AG04450 (cell line): ENCODE measurements at regions not wholly inside any gene's neighbourhood (a gene's known extent, or its start where the extent isn't known, plus 50 kb on each side); places are given as distances from the start of the nearest gene placed in this dataset.

Experiments used
- CTCF ChIA-PET: fragments of 300-600, 350-600 bp; formaldehyde crosslinking; extraction: SDS; loops from one replicate; lab custom pipeline; 2022; ENCODE audit warnings: antibody characterized with exemption, inconsistent platforms; lab: Charles Lee
- POLR2A ChIA-PET: fragments of 350-600 bp; formaldehyde crosslinking; extraction: SDS; loops from one replicate; lab custom pipeline; 2021; ENCODE audit warnings: antibody characterized with exemption, inconsistent platforms; lab: Yijun Ruan, JAX
- DNase-seq: peaks from one replicate; pipeline ENCODE4 v3.0.0-alpha.2; 2011; ENCODE audit warnings: low read depth, low spot score
- H3K27ac ChIP-seq: one replicate; pipeline ENCODE4 v1.5.1; 2012; ENCODE audit warnings: low read depth, low read length, control low read depth
- H3K27me3 ChIP-seq: one replicate; pipeline ENCODE4 v1.6.0; 2012; ENCODE audit warnings: low read length; ENCODE audit not compliant: control insufficient read depth, insufficient read depth
- H3K4me3 ChIP-seq: 2 replicates; pipeline ENCODE4 v1.5.1; 2011; ENCODE audit warnings: mild to moderate bottlenecking, low read depth, low read length, control low read depth
- H3K9me3 ChIP-seq: 2 replicates; pipeline ENCODE4 v1.5.1; 2012; ENCODE audit warnings: low read length; ENCODE audit not compliant: control insufficient read depth, insufficient read depth
- TF ChIP-seq, protein P1 (sequence below): IDR thresholded peaks from 2 replicates; pipeline ENCODE4 v1.5.1; 2011; ENCODE audit warnings: low read depth, low read length, control low read depth, inconsistent platforms

DNA sequence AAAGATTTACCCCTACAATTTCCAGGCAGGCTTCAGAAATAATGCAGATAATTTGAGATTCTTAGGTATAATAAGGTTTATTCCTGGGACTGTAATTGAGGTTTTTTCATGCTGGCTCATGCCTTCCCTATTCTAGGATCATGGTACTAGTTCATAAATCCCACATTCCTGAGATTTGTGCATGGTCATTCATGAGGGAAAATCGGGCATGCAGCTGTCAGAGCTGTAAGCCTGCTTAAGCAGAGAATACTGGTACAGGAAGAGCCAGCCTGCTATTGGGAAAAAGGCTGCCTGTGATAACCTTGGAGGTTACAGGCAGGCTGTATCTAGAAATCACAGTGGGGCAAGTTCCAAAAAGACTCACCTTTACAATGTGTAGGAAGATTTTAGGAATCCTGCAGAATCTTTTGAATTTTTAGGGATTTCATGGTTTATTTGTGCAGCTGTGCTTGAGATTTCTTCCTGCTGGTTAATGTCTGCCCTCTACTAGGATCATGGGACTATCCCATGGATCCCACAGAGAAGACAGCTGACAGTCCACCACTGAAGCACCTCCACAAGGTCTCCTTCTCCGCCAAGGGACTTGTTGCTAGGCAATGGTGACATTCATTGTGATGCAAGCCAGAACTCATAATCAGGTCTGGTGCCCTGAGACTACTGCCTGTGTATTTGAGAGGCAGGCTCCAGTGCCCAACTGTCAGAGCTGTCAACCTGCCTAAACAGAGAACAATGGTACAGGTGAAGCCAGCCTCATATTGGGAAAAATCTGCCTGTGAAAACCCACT lies 646.2 kb upstream of the TSPY4 start:
- TF ChIP-seq, protein P1, sequence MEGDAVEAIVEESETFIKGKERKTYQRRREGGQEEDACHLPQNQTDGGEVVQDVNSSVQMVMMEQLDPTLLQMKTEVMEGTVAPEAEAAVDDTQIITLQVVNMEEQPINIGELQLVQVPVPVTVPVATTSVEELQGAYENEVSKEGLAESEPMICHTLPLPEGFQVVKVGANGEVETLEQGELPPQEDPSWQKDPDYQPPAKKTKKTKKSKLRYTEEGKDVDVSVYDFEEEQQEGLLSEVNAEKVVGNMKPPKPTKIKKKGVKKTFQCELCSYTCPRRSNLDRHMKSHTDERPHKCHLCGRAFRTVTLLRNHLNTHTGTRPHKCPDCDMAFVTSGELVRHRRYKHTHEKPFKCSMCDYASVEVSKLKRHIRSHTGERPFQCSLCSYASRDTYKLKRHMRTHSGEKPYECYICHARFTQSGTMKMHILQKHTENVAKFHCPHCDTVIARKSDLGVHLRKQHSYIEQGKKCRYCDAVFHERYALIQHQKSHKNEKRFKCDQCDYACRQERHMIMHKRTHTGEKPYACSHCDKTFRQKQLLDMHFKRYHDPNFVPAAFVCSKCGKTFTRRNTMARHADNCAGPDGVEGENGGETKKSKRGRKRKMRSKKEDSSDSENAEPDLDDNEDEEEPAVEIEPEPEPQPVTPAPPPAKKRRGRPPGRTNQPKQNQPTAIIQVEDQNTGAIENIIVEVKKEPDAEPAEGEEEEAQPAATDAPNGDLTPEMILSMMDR: no peak
- no peak overlapping the region for H3K27ac ChIP-seq
- POLR2A ChIA-PET: no interaction called here
- no peaks in the 10 kb centered on the region for H3K9me3 ChIP-seq
- CTCF ChIA-PET: no interaction called here
- no peak overlapping the region for H3K4me3 ChIP-seq
- DNase-seq: no peak
- no peaks in the 10 kb centered on the region for H3K27me3 ChIP-seq

DNA sequence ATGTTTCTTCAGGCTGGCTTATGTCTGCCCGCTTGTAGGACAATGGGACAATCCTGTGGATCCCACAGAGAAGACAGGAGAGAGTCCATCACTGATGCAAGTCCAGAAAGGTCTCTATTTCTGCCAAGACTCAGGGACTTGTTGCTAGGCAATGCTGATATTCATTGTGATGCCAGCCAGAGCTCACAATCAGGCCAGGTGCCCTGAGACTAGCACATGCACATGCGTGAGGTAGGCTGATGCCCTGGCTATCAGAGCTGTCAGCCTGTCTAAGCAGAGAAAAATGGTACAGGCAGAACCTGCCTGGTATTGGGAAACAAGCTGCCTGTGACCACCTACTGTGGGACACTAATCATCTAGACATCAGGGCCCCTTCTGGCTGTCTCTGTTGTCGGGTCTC lies 638.7 kb upstream of the TSPY4 start:
- TF ChIP-seq, protein P1: no peak
- ChIA-PET POLR2A (no interaction called here), CTCF (no interaction called here)
- Histone ChIP-seq H3K27me3 (no peaks in the 10 kb centered on the region), H3K27ac (no peak overlapping the region), H3K4me3 (no peak overlapping the region), H3K9me3 (peaks cover 5% of the 10 kb centered on the region; the same call in 1 of the 2 replicates)
- no peak for DNase-seq

GRCh38 chrY:8705636-8706300 lies 631.5 kb upstream of the TSPY4 start:
- no peak for DNase-seq
- CTCF ChIA-PET: no interaction called here
- H3K4me3 ChIP-seq: no peak overlapping the region
- H3K27ac ChIP-seq: no peak overlapping the region
- POLR2A ChIA-PET: no interaction called here
- peaks cover 5% of the 10 kb centered on the region; the same call in 1 of the 2 replicates for H3K9me3 ChIP-seq
- TF ChIP-seq, protein P1: no peak
- H3K27me3 ChIP-seq: no peaks in the 10 kb centered on the region

GRCh38 chrY:8712296-8712695 lies 625.0 kb upstream of the TSPY4 start:
- H3K27ac ChIP-seq: no peak overlapping the region
- CTCF ChIA-PET: no interaction called here
- DNase-seq: no peak
- TF ChIP-seq, protein P1: no peak
- no peaks in the 10 kb centered on the region for H3K27me3 ChIP-seq
- H3K9me3 ChIP-seq: no peaks in the 10 kb centered on the region; the same call in 1 of the 2 replicates
- POLR2A ChIA-PET: no interaction called here
- H3K4me3 ChIP-seq: no peak overlapping the region

- Histone ChIP-seq H3K27ac (no peak overlapping the region), H3K9me3 (no peaks in the 10 kb centered on the region; the same call in 1 of the 2 replicates), H3K27me3 (no peaks in the 10 kb centered on the region), H3K4me3 (no peak overlapping the region)
- TF ChIP-seq, protein P1: no peak
- ChIA-PET POLR2A (no interaction called here), CTCF (no interaction called here)
- DNase-seq: no peak
Measured at GRCh38 chrY:8715226-8715625, 622.0 kb upstream of the TSPY4 start.
